Ascending aorta (tissue), 2 donors: ENCODE measurements at regions not wholly inside any gene's neighbourhood (a gene's known extent, or its start where the extent isn't known, plus 50 kb on each side); places are given as distances from the start of the nearest gene placed in this dataset.

Experiments
- DNase-seq, 2 donors: peaks; one replicate each; pipeline ENCODE4 v3.0.0-alpha.2; 2019; ENCODE audit warnings: low spot score in 2 of 2
- H3K27ac ChIP-seq, 2 donors: fragments of 200-600 bp; sonication (generic); one replicate each; pipeline ENCODE4 v1.5.1; 2016 to 2017; ENCODE audit warnings: mild to moderate bottlenecking in 1 of 2
- H3K27me3 ChIP-seq: fragments of 200-600 bp; sonication (generic); one replicate; pipeline ENCODE4 v1.5.1; 2017
- H3K36me3 ChIP-seq, 2 donors: fragments of 200-600 bp; sonication (generic); one replicate each; pipeline ENCODE4 v1.5.1; 2016
- H3K4me1 ChIP-seq, 2 donors: fragments of 200-600 bp; sonication (generic); one replicate each; pipeline ENCODE4 v1.5.1; 2016 to 2017; ENCODE audit warnings: mild to moderate bottlenecking in 1 of 2
- H3K4me3 ChIP-seq, 2 donors: fragments of 200-600 bp; sonication (generic); one replicate each; pipeline ENCODE4 v1.5.1; 2016 to 2017; ENCODE audit warnings: mild to moderate bottlenecking in 1 of 2
- H3K9me3 ChIP-seq, 2 donors: fragments of 200-600 bp; sonication (generic); one replicate each; pipeline ENCODE4 v1.5.1; 2016
- intact Hi-C: fragments of 100-400 bp; cut with DNase I; formaldehyde crosslinking; loops from one replicate; pipeline ENCODE4 v1.15.1; 2023
- TF ChIP-seq, protein P1 (sequence below), 3 experiments: fragments of 200-600 bp in 2 of 3; fragments of 450-650 bp in 1 of 3; sonication (generic) in 2 of 3; IDR thresholded peaks; one replicate each; pipeline ENCODE4 v1.5.1; 2016 to 2019; ENCODE audit warnings: antibody characterized with exemption in 3 of 3, mild to moderate bottlenecking in 1 of 3, moderate library complexity in 1 of 3

GRCh38 chr14:65268594-65268993 lies 143.9 kb upstream of the FUT8 start:
- TF ChIP-seq, protein P1, sequence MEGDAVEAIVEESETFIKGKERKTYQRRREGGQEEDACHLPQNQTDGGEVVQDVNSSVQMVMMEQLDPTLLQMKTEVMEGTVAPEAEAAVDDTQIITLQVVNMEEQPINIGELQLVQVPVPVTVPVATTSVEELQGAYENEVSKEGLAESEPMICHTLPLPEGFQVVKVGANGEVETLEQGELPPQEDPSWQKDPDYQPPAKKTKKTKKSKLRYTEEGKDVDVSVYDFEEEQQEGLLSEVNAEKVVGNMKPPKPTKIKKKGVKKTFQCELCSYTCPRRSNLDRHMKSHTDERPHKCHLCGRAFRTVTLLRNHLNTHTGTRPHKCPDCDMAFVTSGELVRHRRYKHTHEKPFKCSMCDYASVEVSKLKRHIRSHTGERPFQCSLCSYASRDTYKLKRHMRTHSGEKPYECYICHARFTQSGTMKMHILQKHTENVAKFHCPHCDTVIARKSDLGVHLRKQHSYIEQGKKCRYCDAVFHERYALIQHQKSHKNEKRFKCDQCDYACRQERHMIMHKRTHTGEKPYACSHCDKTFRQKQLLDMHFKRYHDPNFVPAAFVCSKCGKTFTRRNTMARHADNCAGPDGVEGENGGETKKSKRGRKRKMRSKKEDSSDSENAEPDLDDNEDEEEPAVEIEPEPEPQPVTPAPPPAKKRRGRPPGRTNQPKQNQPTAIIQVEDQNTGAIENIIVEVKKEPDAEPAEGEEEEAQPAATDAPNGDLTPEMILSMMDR (IDR thresholded peaks at IDR 0.05): no peak
- Histone ChIP-seq H3K27me3 (no peaks in the 10 kb centered on the region), H3K9me3 (no peaks in the 10 kb centered on the region), H3K4me1 (no peaks in the 10 kb centered on the region), H3K27ac (no peak overlapping the region), H3K4me3 (no peak overlapping the region), H3K36me3 (no peaks in the 10 kb centered on the region)
- intact Hi-C loops: no loop called here
- no peak for DNase-seq

- Histone ChIP-seq H3K36me3 (no peaks in the 10 kb centered on the region), H3K27ac (no peak overlapping the region), H3K4me1 (no peaks in the 10 kb centered on the region), H3K4me3 (no peak overlapping the region), H3K9me3 (no peaks in the 10 kb centered on the region), H3K27me3 (no peaks in the 10 kb centered on the region)
- no peak for DNase-seq
- TF ChIP-seq, protein P1 (IDR thresholded peaks at IDR 0.05): no peak
- intact Hi-C loops: no loop called here
These were observed 142.8 kb upstream of the FUT8 start for GRCh38 chr14:65269732-65270131.

- Histone ChIP-seq H3K36me3 (no peaks in the 10 kb centered on the region), H3K4me3 (no peak overlapping the region), H3K9me3 (peaks cover 0 to 5% of the 10 kb centered on the region in 2 donors), H3K27ac (no peak overlapping the region), H3K27me3 (no peaks in the 10 kb centered on the region), H3K4me1 (no peaks in the 10 kb centered on the region)
- intact Hi-C loops: no loop called here
- TF ChIP-seq, protein P1 (IDR thresholded peaks at IDR 0.05): no peak
- no peak for DNase-seq
These were observed 135.5 kb upstream of the FUT8 start for GRCh38 chr14:65277027-65277426.

- Histone ChIP-seq H3K36me3 (no peaks in the 10 kb centered on the region), H3K4me3 (no peak overlapping the region), H3K9me3 (peaks cover 0 to 5% of the 10 kb centered on the region in 2 donors), H3K27ac (no peak overlapping the region), H3K4me1 (no peaks in the 10 kb centered on the region), H3K27me3 (no peaks in the 10 kb centered on the region)
- TF ChIP-seq, protein P1 (IDR thresholded peaks at IDR 0.05): no peak
- intact Hi-C loops: no loop called here
- DNase-seq: no peak
These were observed 134.8 kb upstream of the FUT8 start for GRCh38 chr14:65277580-65278270.

- no peaks in the 10 kb centered on the region for H3K4me1 ChIP-seq
- no peak overlapping the region for H3K4me3 ChIP-seq
- no peak overlapping the region for H3K27ac ChIP-seq
- H3K36me3 ChIP-seq: no peaks in the 10 kb centered on the region
- H3K27me3 ChIP-seq: no peaks in the 10 kb centered on the region
- intact Hi-C loops: no loop called here
- H3K9me3 ChIP-seq: peaks cover 0 to 5% of the 10 kb centered on the region in 2 donors
- TF ChIP-seq, protein P1 (IDR thresholded peaks at IDR 0.05): no peak
- DNase-seq: no peak
These were observed 133.9 kb upstream of the FUT8 start for GRCh38 chr14:65278589-65278988.

- Histone ChIP-seq H3K4me1 (no peaks in the 10 kb centered on the region), H3K36me3 (no peaks in the 10 kb centered on the region), H3K9me3 (peaks cover 0 to 5% of the 10 kb centered on the region in 2 donors), H3K27ac (no peak overlapping the region), H3K27me3 (no peaks in the 10 kb centered on the region), H3K4me3 (no peak overlapping the region)
- intact Hi-C loops: no loop called here
- no peak for DNase-seq
- TF ChIP-seq, protein P1 (IDR thresholded peaks at IDR 0.05): no peak
These were observed 133.0 kb upstream of the FUT8 start for GRCh38 chr14:65279510-65279909.
